A549 (cell line): ENCODE measurements at regions not wholly inside any gene's neighbourhood (a gene's known extent, or its start where the extent isn't known, plus 50 kb on each side); places are given as distances from the start of the nearest gene placed in this dataset.

Experiments used
- ATAC-seq, 2 experiments: fragments of 200-7000 bp in 1 of 2; fragments of >200 bp in 1 of 2; cut with Nextera tagmentation in 1 of 2; cut with Tn5 transposase in 1 of 2; 3 replicates each; pipeline versions ENCODE4 v1.8.0 to v1.9.1; 2018 to 2020; ENCODE audit warnings: mild to moderate bottlenecking in 1 of 2, moderate library complexity in 1 of 2
- CTCF ChIA-PET: fragments of 300-600 bp; sonication (Branson Sonifier 250); formaldehyde crosslinking; extraction: SDS; loops from one replicate; lab custom pipeline; 2021; ENCODE audit warnings: antibody characterized with exemption, inconsistent platforms; lab: Yijun Ruan, JAX
- POLR2A ChIA-PET: fragments of 350-600 bp; formaldehyde crosslinking; extraction: SDS; loops from one replicate; lab custom pipeline; 2021; ENCODE audit warnings: antibody characterized with exemption, inconsistent platforms; lab: Yijun Ruan, JAX
- DNase-seq, 2 experiments: peaks; one replicate each; pipeline versions ENCODE4 v3.0.0 to v3.0.0-alpha.2; 2011 to 2016; ENCODE audit warnings: low read depth in 1 of 2, low spot score in 1 of 2
- FAIRE-seq: peaks from 2 replicates; lab custom pipeline; 2011; peaks lifted over from hg19 to GRCh38; lab: Jason Lieb, UNC
- H3K27ac ChIP-seq, 2 experiments: fragments of >200 bp; sonication (Bioruptor Twin); formaldehyde crosslinking; 3 replicates each; pipeline ENCODE4 v1.5.1; 2016 to 2017
- H3K4me1 ChIP-seq: fragments of >200 bp; sonication (Bioruptor Twin); formaldehyde crosslinking; 3 replicates; pipeline ENCODE4 v1.6.1; 2016
- H3K4me2 ChIP-seq: fragments of >200 bp; sonication (Bioruptor Twin); formaldehyde crosslinking; 3 replicates; pipeline ENCODE4 v1.6.1; 2016
- H3K4me3 ChIP-seq: fragments of >200 bp; sonication (Bioruptor Twin); formaldehyde crosslinking; 3 replicates; pipeline ENCODE4 v1.5.1; 2016
- H3K9me3 ChIP-seq: fragments of >200 bp; sonication (Bioruptor Twin); formaldehyde crosslinking; 3 replicates; pipeline ENCODE4 v1.6.1; 2016
- BHLHE40 ChIP-seq: IDR thresholded peaks from 2 replicates; pipeline ENCODE4 v1.6.1; 2012; ENCODE audit warnings: low read depth, low read length, inconsistent platforms
- CBX8 ChIP-seq: fragments of 200-600 bp; sonication (generic); IDR thresholded peaks from 2 replicates; pipeline ENCODE4 v1.6.1; 2016
- CEBPB ChIP-seq, 2 experiments: fragments of >200 bp in 1 of 2; sonication (Bioruptor Twin) in 1 of 2; formaldehyde crosslinking in 1 of 2; IDR thresholded peaks; 2 replicates each; pipeline ENCODE4 v1.6.1; 2012 to 2016
- CHD4 ChIP-seq: fragments of 200-600 bp; sonication (generic); IDR thresholded peaks from 2 replicates; pipeline ENCODE4 v1.6.1; 2016; ENCODE audit warnings: antibody characterized with exemption, mild to moderate bottlenecking, borderline replicate concordance
- ESRRA ChIP-seq: fragments of 150-350 bp; IDR thresholded peaks from 2 replicates; pipeline ENCODE4 v1.6.1; 2014; ENCODE audit warnings: mild to moderate bottlenecking, low read length, borderline replicate concordance
- HOXA7 ChIP-seq: fragments of 250-450 bp; sonication (Bioruptor Pico); IDR thresholded peaks from 2 replicates; pipeline ENCODE4 v1.5.0; 2020; ENCODE audit warnings: mild to moderate bottlenecking, moderate library complexity
- HOXB13 ChIP-seq: fragments of 250-450 bp; sonication (Bioruptor Pico); IDR thresholded peaks from 2 replicates; pipeline ENCODE4 v1.5.0; 2020; ENCODE audit warnings: low read depth, mild to moderate bottlenecking, moderate library complexity
- HOXB5 ChIP-seq: fragments of 250-450 bp; sonication (Bioruptor Pico); IDR thresholded peaks from 2 replicates; pipeline ENCODE4 v1.5.0; 2020; ENCODE audit warnings: mild to moderate bottlenecking, moderate library complexity
- JUNB ChIP-seq: fragments of >200 bp; sonication (Bioruptor Twin); formaldehyde crosslinking; IDR thresholded peaks from 2 replicates; pipeline ENCODE4 v1.6.1; 2016
- KDM5A ChIP-seq: fragments of 200-600 bp; sonication (generic); IDR thresholded peaks from 2 replicates; pipeline ENCODE4 v1.6.1; 2016; ENCODE audit warnings: antibody characterized with exemption, mild to moderate bottlenecking
- MAFK ChIP-seq: fragments of 450-650 bp; IDR thresholded peaks from 2 replicates; pipeline ENCODE4 v1.6.1; 2014; ENCODE audit not compliant: partially characterized antibody
- MAZ ChIP-seq: fragments of 150-350 bp; IDR thresholded peaks from 2 replicates; pipeline ENCODE4 v1.6.1; 2014; ENCODE audit warnings: antibody characterized with exemption, low read depth, low read length, borderline replicate concordance
- NFE2L2 ChIP-seq: fragments of 150-350 bp; conservative IDR thresholded peaks from 2 replicates; pipeline ENCODE4 v1.6.1; 2014; ENCODE audit warnings: low read length
- NPAS2 ChIP-seq: fragments of 250-450 bp; sonication (Bioruptor Pico); IDR thresholded peaks from 2 replicates; pipeline ENCODE4 v1.8.0; 2022; ENCODE audit warnings: mild to moderate bottlenecking, moderate library complexity, borderline replicate concordance
- PHF8 ChIP-seq: fragments of 200-600 bp; sonication (generic); IDR thresholded peaks from 2 replicates; pipeline ENCODE4 v1.6.1; 2016; ENCODE audit warnings: low read depth, mild to moderate bottlenecking, antibody characterized with exemption, moderate library complexity, borderline replicate concordance
- POLR2A ChIP-seq: IDR thresholded peaks from 2 replicates; pipeline ENCODE4 v1.6.1; 2012; ENCODE audit warnings: mild to moderate bottlenecking, low read length
- ZC3H11A ChIP-seq: fragments of 450-650 bp; IDR thresholded peaks from 2 replicates; pipeline ENCODE4 v1.6.1; 2014; ENCODE audit warnings: antibody characterized with exemption, mild to moderate bottlenecking
- whole genome bisulfite sequencing: methylation state at CpG from one replicate; pipeline ENCODE4 v1.1.6; 2017; ENCODE audit errors: missing lambda C conversion rate; 5-methylcytosine and 5-hydroxymethylcytosine counted together
- TF ChIP-seq, protein P1 (sequence below): fragments of 450-650 bp; IDR thresholded peaks from 2 replicates; pipeline ENCODE4 v1.6.1; 2014; ENCODE audit warnings: antibody characterized with exemption
- TF ChIP-seq, protein P2 (sequence below): fragments of 200-600 bp; sonication (generic); IDR thresholded peaks from 2 replicates; pipeline ENCODE4 v1.6.1; 2016; ENCODE audit warnings: antibody characterized with exemption, mild to moderate bottlenecking, moderate library complexity
- TF ChIP-seq, protein P3 (sequence below): fragments of >200 bp; sonication (Bioruptor Twin); formaldehyde crosslinking; IDR thresholded peaks from 3 replicates; pipeline ENCODE4 v1.5.1; 2016
- TF ChIP-seq, protein P4 (sequence below): IDR thresholded peaks from 2 replicates; pipeline ENCODE4 v1.6.1; 2012

DNA sequence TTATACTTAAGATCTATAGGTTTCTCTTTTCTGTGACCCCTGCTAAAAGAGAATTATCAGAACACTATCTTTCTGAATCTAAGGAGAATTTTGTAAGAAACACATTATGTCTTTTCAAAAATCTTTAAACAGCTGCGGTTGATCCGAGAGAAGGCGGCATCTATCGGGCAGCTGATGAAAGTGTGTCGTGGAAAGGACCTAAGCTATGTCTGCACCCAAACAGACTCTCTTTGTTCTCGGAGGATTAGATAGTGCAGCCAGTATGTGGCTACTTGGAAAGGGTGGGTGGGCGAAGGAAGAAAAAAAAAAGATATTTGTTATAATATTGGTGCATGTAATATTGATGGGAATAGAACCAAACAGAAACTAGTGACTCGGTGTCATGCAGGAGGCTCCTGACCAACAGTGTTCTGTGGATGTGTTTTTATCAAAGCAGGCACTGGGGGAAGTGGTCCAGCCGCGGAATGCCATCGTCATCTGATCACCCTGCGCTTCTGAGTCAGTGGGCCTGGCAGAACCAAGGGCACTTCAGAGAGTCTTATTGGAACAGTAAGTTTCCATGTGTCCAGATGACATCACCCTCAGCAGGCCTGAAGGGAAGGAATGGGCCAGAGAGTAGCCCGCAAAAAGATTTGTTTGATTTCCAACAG is 509.7 kb upstream of the AKR1E2 start:
- TF ChIP-seq, protein P1, sequence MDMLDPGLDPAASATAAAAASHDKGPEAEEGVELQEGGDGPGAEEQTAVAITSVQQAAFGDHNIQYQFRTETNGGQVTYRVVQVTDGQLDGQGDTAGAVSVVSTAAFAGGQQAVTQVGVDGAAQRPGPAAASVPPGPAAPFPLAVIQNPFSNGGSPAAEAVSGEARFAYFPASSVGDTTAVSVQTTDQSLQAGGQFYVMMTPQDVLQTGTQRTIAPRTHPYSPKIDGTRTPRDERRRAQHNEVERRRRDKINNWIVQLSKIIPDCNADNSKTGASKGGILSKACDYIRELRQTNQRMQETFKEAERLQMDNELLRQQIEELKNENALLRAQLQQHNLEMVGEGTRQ: no peak
- TF ChIP-seq, protein P2, sequence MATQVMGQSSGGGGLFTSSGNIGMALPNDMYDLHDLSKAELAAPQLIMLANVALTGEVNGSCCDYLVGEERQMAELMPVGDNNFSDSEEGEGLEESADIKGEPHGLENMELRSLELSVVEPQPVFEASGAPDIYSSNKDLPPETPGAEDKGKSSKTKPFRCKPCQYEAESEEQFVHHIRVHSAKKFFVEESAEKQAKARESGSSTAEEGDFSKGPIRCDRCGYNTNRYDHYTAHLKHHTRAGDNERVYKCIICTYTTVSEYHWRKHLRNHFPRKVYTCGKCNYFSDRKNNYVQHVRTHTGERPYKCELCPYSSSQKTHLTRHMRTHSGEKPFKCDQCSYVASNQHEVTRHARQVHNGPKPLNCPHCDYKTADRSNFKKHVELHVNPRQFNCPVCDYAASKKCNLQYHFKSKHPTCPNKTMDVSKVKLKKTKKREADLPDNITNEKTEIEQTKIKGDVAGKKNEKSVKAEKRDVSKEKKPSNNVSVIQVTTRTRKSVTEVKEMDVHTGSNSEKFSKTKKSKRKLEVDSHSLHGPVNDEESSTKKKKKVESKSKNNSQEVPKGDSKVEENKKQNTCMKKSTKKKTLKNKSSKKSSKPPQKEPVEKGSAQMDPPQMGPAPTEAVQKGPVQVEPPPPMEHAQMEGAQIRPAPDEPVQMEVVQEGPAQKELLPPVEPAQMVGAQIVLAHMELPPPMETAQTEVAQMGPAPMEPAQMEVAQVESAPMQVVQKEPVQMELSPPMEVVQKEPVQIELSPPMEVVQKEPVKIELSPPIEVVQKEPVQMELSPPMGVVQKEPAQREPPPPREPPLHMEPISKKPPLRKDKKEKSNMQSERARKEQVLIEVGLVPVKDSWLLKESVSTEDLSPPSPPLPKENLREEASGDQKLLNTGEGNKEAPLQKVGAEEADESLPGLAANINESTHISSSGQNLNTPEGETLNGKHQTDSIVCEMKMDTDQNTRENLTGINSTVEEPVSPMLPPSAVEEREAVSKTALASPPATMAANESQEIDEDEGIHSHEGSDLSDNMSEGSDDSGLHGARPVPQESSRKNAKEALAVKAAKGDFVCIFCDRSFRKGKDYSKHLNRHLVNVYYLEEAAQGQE: no peak
- TF ChIP-seq ZC3H11A: no peak
- no peak for TF ChIP-seq NPAS2 (CRISPR knock-in tag)
- TF ChIP-seq MAZ: no peak
- TF ChIP-seq POLR2A: no peak
- no peak for TF ChIP-seq HOXB13 (CRISPR knock-in tag)
- TF ChIP-seq ESRRA: no peak
- TF ChIP-seq MAFK: no peak
- no peak for TF ChIP-seq JUNB
- TF ChIP-seq KDM5A: no peak
- TF ChIP-seq, protein P3, sequence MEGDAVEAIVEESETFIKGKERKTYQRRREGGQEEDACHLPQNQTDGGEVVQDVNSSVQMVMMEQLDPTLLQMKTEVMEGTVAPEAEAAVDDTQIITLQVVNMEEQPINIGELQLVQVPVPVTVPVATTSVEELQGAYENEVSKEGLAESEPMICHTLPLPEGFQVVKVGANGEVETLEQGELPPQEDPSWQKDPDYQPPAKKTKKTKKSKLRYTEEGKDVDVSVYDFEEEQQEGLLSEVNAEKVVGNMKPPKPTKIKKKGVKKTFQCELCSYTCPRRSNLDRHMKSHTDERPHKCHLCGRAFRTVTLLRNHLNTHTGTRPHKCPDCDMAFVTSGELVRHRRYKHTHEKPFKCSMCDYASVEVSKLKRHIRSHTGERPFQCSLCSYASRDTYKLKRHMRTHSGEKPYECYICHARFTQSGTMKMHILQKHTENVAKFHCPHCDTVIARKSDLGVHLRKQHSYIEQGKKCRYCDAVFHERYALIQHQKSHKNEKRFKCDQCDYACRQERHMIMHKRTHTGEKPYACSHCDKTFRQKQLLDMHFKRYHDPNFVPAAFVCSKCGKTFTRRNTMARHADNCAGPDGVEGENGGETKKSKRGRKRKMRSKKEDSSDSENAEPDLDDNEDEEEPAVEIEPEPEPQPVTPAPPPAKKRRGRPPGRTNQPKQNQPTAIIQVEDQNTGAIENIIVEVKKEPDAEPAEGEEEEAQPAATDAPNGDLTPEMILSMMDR: no peak
- no peak for TF ChIP-seq CHD4
- Histone ChIP-seq H3K9me3 (no peaks in the 10 kb centered on the region), H3K4me3 (no peak overlapping the region), H3K4me1 (no peaks in the 10 kb centered on the region), H3K4me2 (no peak overlapping the region), H3K27ac (no peak overlapping the region)
- no peak for FAIRE-seq
- POLR2A ChIA-PET: no interaction called here
- DNase-seq: no peak
- CTCF ChIA-PET: interaction anchor here (1.2 kb wide), 1 partner anchor 48 kb away, joined by 4 read pairs; no protein-coding TSS in a partner anchor
- ATAC-seq: no peak
- 86% methylated on average over 13 of the region's 13 CpGs for whole genome bisulfite sequencing

DNA sequence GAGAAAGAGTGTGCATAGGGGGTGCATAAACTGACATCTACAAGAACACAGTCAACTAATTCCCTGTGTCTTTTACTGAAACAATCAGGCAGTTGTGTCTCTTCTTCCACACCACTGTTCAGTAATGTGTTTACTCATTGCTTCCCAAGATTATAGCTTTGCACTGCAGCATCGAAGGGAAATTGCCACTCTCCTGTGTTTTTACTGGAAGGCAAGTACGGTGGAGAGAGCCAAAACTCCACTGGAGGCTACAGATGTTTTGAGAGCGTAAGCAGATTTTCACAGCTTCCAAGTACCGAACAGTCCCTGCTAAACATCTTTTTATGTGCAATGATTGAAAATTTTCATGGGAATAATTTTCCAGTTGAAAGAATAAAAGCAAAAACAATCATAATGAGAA is 510.5 kb upstream of the AKR1E2 start:
- Histone ChIP-seq H3K27ac (no peak overlapping the region), H3K4me1 (no peaks in the 10 kb centered on the region), H3K4me2 (no peak overlapping the region), H3K4me3 (no peak overlapping the region), H3K9me3 (no peaks in the 10 kb centered on the region)
- TF ChIP-seq HOXA7 (CRISPR knock-in tag) (no peak), PHF8 (no peak)
- CTCF ChIA-PET: interaction anchor here (0.8 to 1.2 kb wide), 2 partner anchors 20 to 48 kb away, joined by 3 to 4 read pairs; no protein-coding TSS in a partner anchor
- FAIRE-seq (no peak), DNase-seq (no peak), ATAC-seq (no peak)
- POLR2A ChIA-PET: no interaction called here
- whole genome bisulfite sequencing: 90% methylated on average over 4 of the region's 4 CpGs

DNA sequence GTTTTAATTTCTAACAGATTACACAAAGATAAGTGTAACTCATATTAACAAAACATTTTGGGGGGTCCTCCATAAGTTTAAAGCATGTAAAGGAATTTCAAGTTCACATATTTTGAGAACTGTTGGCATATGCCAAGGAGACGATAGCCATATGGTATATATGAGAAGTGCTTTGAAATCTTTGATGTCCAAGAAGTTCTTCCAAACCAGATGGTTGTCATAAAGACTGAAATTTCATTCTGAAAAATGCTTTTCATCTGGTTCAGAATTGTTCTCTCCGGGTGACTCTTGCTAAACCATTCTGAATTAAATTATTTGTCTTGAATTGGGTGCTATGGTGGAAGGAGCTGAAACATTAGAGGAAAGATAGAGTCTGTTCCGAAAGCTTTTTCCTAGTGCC is 513.0 kb upstream of the AKR1E2 start:
- Histone ChIP-seq H3K4me3 (no peak overlapping the region), H3K27ac (no peak overlapping the region), H3K9me3 (no peaks in the 10 kb centered on the region), H3K4me2 (no peak overlapping the region)
- no peak for ATAC-seq
- POLR2A ChIA-PET: no interaction called here
- no peak for TF ChIP-seq NPAS2 (CRISPR knock-in tag)
- TF ChIP-seq, protein P4, sequence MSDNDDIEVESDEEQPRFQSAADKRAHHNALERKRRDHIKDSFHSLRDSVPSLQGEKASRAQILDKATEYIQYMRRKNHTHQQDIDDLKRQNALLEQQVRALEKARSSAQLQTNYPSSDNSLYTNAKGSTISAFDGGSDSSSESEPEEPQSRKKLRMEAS: no peak
- no peak for TF ChIP-seq NFE2L2
- no peak for TF ChIP-seq HOXB5
- no peak for TF ChIP-seq CBX8
- TF ChIP-seq BHLHE40: no peak
- TF ChIP-seq MAFK: no peak
- TF ChIP-seq CEBPB (IDR thresholded peaks at IDR 0.05): no peak
- TF ChIP-seq, all 56 proteins: peak for 0
- WGBS: 41% methylated on average over 3 of the region's 3 CpGs
- H3K4me1 ChIP-seq: no peaks in the 10 kb centered on the region
- DNase-seq (no peak), FAIRE-seq (no peak)
- CTCF ChIA-PET: no interaction called here
